IPS-18c (cell line): ENCODE measurements at regions not wholly inside any gene's neighbourhood (a gene's known extent, or its start where the extent isn't known, plus 50 kb on each side); places are given as distances from the start of the nearest gene placed in this dataset.
"Not testable (repeated sequence)": the region's sequence is repeated elsewhere in the genome, so short reads cannot be mapped to it uniquely, and the experiment has no call there.

Experiments used
- H3K4me3 ChIP-seq: 2 replicates; pipeline ENCODE4 v1.7.0; 2013; ENCODE audit warnings: low read depth, mild to moderate bottlenecking, low read length, moderate library complexity; ENCODE audit not compliant: insufficient read depth
- H3K9me3 ChIP-seq: one replicate; pipeline ENCODE4 v1.6.1; 2013; ENCODE audit warnings: mild to moderate bottlenecking, low read length, moderate library complexity; ENCODE audit not compliant: control insufficient read depth, insufficient read depth

DNA sequence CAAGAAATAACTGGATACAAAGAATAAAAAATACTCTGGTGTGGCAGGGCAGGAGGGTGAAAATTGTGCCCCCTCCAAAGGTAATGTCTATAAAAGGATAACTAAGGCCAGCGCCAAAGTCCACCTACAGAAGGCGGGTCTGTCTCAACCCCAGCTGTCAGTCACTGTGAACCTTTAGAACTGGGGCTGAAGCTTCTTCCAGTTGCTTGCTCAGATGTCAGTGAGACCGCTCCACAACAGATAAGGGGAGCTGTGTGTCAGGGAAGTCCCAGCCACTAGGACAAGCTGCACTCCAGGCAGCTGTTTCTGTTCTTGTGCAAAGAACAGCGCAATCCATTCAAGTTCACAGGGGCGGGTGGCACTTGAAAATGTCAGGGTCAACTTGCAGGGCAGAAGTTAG lies 187.0 kb upstream of the PZP start:
- not testable (repeated sequence) for H3K9me3 ChIP-seq, H3K4me3 ChIP-seq

DNA sequence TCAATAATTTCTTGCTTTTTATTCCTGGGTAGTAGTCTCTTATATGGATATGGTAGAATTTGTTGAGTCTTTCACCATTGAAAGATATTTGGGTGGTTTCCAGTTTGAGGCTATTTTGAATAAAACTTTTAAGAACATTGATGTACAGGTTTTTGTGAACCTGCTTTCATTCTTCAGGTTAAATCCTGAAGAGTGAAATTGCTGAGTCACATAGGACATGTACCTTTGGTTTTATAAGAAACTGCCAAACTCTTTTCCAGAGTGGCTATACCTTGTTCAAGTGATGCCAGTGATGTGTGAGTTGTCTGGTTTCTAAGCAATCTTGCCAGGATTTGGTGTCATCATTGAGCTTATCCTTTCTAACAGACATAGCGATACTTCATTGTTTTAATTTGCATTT lies 184.6 kb upstream of the PZP start:
- no peak overlapping the region for H3K4me3 ChIP-seq
- no peaks in the 10 kb centered on the region for H3K9me3 ChIP-seq

DNA sequence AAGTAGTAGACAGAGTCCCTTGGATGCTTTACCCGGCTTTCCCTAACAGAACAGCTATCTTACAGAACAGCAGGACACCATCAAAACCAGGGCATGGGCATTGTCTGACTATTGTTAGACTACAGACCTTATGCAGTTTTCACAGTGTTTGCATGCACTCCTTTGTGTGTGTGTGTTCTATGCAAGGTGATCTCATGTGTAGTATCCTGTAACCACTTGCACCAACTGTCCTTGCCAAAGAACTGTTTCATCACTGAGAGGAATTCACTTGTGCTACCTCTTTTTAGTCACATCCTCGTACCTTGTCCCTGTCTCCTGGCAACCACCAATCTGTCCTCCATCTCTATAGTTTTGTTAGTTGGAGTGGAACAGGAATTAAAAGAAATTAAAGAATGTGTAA lies 183.6 kb upstream of the PZP start:
- Histone ChIP-seq H3K9me3 (no peaks in the 10 kb centered on the region), H3K4me3 (no peak overlapping the region)

DNA sequence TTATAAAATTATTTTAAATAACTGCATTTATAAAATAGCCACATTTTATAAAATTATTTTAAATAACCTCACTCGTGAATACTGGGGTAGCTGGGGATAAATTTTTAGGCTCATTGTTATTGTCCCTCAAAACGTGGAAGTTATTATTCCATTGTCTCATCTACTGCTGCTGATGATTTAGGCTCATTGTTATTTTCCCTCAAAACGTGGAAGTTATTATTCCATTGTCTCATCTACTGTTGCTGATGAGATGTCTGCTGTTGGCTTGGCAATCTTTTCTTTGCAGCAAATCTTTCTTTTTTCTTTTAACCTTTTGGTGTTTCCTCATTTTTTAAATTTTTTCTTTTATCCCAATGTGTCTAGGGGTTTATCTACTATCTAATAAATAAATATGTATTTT lies 182.6 kb upstream of the PZP start:
- H3K9me3 ChIP-seq, result no peaks in the 10 kb centered on the region
- H3K4me3 ChIP-seq, result no peak overlapping the region

DNA sequence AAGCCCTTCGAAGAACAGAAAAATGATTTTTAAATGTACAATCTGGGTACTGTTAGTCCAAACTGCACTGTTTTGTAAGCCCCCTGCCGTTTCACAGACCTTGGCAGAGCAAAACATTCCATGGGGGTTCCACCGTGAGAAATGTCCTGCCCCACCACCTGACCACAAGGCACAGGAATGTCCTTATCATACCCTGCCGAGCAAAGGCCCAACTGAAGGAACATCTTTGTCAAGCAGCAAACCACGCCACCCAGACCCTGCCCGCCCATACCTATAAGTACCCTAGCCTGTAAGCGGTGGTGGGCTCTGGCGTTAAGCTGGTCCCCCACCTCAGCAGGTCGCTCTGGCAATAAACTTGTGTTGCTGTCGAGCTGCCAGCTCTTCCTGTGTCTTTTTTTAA lies 181.6 kb upstream of the PZP start:
- no peak overlapping the region for H3K4me3 ChIP-seq
- no peaks in the 10 kb centered on the region for H3K9me3 ChIP-seq

DNA sequence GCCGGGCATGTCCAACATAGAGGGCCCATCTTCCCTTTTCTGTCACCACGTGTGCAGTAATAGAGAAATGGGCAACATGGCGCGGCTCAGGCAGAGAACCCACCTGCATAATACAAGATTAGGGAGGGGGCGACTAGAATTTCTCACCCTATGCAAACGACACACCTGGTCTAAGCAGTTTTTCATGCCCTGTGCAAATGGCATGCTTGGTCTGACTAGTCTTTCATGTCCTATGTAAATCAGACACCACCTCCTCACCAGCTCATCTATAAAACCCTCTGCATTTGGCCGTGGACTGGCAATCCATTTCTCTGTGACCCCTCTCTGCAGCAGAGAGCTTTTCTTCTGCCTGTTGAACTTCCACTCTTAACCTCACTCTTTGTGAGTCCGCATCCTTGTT lies 180.2 kb upstream of the PZP start:
- H3K4me3 ChIP-seq, result no peak overlapping the region
- H3K9me3 ChIP-seq, result no peaks in the 10 kb centered on the region

DNA sequence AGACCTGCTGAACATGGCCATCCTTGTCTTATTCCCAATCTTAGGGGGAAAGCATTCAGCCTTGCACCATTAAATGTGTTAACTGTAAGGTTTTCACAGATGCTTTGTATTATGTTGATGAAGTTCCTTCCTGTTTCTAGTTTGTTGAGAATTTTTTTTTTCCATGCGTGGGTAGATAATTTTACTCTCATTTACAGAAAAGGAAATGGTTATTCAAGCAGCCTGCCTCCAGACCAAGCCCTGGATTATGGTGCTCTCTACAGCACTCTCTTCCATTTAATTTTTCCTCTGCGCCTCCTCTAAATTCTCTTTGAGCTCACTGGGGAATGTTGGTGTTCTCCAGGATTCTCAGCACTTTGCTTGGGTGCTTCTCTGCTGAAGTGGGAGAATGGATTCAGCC lies 179.3 kb upstream of the PZP start:
- Histone ChIP-seq H3K4me3 (no peak overlapping the region), H3K9me3 (no peaks in the 10 kb centered on the region)

DNA sequence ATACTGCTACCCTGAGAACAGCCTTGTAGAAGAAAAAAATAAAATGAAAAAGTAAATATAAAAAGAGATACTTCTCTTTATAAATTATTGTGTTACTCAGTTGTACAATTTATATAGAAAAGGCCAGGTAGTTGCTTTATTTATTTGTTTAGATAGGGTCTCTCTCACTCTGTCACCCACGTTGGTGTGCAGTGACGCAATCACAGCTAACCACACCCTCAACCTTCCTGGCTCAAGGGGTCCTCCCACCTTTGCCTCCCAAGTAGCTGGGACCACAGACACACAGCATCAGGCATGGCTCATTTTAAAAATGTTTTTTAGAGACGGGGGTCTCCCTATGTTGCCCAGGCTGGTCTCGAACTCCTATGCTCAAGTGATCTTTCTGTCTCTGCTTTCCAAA lies 175.4 kb upstream of the PZP start:
- Histone ChIP-seq H3K9me3 (no peaks in the 10 kb centered on the region), H3K4me3 (no peak overlapping the region)

DNA sequence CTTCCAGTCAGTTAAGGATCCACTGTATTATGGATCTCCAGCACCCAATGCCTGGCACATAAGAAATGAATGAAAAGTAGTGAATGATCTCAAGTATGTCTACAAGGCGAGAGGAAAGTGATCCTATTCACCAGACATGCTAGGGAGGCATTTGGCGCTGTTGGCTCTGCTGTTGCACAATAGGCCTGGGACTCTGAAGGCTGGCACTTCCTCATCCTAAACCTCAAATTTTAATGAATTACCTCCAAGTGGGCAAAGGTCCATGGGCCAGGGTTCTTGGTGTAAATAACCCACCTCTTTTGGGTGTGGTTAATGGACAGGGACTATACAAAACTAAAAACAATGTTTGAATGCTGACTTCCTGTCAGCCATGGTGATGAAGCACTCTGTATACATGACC lies 173.4 kb upstream of the PZP start:
- no peak overlapping the region for H3K4me3 ChIP-seq

DNA sequence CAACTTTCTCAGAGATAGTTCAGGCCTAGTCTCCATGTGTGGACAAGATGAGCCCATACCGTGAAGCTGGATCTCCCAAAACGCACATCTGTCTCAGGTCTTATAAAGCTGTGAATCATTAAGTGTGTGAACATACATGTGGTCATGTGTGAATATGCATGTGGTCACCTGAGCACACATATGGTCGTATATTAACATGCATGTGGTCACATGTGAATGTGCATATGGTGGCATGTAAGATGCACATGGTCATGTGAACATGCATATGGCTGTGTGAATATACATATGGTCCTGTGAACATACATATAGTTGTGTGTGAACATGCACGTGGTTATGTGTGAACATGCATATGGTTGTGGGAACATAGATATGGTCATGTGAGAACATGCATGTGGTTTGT lies 172.5 kb upstream of the PZP start:
- no peaks in the 10 kb centered on the region for H3K9me3 ChIP-seq

More for the DNA sequence above, 173.4 kb upstream of the PZP start:
- H3K9me3 ChIP-seq, result no peaks in the 10 kb centered on the region

DNA sequence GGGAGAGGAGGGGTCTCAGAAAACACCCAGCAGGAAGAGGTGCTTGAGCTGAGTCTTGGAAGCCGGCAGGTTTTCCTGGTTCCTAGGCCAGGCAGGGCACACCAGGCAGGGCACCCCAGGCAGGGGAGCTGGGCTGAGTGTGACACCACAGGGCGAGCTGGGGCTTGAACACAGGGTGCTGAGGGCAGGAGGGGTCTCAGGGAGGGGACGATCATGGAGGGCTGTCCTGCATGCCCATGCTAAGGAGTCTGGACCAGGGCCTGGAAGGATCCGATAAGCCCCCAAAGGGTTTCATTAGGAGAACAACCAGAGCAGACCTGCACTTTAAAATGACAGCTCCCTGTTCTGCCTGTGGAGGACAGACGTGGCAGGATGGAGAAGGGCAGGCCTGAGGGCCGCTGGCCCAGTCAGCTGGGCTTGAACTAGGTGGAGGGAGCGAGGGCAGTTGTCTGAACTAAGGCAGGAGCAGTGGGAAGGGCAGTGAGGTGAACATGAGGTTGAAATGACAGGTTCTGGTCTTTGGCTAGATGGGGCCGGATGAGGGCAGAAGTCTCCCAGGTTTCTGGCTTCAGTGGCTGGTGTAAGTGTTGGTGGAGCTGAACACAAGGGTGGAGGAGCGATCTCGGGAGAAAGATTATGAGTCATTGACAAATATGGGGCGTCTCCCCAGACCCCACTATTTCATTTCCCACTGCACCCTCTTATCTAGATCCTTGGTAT lies 171.0 kb upstream of the PZP start:
- H3K9me3 ChIP-seq, result no peaks in the 10 kb centered on the region

More for the DNA sequence above, 172.5 kb upstream of the PZP start:
- no peak overlapping the region for H3K4me3 ChIP-seq

DNA sequence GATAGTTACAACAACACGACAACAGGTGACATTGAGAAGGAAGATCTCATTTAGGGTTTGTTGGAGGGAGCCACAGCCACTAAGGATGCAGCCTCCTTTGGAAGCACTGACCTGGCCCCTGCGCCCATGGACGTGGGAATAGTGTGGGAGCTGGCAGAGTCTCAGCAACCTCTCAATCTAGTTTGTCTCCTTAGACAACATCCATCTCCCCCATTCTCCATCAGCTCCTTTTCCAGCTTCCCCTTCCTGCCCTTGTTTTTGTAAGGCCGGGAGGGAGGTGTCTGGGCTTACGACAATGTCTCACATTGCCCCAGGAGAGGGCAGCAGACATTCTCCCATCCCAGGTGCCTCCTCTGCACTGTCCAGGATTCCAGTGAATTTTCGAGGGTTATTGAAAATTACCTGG lies 170.2 kb upstream of the PZP start:
- Histone ChIP-seq H3K9me3 (no peaks in the 10 kb centered on the region), H3K4me3 (no peak overlapping the region)

More for the DNA sequence above, 171.0 kb upstream of the PZP start:
- H3K4me3 ChIP-seq, result no peak overlapping the region

DNA sequence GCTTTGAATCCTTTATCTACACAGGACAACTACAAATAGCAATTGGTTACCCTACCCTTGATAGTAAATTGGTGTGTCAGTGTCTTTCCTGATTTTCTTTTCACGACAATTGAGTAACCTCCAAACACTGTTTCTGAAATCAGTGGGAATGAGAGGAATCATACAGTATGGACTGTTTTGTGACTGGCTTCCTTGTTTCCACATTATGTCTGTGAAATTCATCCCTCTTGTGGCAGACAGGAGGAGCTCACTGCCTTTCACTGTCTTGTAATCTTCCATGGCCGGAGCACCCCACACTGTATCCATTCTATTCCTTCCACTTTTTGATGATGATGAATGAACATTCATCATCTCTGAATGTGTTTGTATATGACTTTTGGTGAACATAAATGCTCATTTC lies 164.0 kb upstream of the PZP start:
- Histone ChIP-seq H3K4me3 (no peak overlapping the region), H3K9me3 (no peaks in the 10 kb centered on the region)

DNA sequence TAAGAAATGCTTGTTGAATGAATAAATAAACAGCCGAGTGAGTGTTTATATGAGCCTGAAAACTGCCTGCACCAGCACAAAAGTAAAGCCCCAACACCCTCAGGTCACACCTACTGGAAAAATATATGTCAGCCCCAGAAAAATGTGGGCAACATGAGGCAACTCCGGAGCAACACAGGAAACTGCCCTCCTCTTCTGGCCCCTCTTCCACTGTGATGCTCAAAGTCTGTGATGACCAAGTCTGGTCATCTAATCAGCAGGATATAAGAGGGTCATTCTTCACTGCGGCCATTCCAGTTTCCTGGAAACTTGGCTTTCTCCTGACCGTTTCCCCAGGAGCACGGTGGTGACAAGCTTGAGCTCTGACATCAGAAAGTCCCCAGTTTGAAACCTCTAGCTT lies 159.6 kb upstream of the PZP start:
- Histone ChIP-seq H3K4me3 (no peak overlapping the region), H3K9me3 (no peaks in the 10 kb centered on the region)

DNA sequence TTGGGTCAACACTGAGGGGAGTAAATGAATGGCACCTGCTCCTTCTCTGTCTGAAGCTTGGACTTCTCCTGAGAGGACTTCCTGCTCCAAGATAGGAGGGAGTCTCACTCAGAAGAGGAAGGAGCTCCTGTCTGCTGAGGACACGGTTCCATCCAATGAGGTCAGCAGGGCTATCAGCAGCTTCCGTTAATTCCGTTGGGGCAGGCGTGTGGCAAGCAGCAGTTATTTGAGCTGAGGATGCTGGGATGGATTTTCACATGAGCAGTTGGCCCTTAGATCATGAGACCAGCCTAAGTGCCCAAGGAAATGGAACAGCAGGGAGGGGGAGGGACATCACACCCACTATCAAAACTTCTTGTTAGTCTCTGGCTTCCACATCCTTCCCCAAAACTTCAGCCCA lies 159.0 kb upstream of the PZP start:
- Histone ChIP-seq H3K4me3 (no peak overlapping the region), H3K9me3 (no peaks in the 10 kb centered on the region)

DNA sequence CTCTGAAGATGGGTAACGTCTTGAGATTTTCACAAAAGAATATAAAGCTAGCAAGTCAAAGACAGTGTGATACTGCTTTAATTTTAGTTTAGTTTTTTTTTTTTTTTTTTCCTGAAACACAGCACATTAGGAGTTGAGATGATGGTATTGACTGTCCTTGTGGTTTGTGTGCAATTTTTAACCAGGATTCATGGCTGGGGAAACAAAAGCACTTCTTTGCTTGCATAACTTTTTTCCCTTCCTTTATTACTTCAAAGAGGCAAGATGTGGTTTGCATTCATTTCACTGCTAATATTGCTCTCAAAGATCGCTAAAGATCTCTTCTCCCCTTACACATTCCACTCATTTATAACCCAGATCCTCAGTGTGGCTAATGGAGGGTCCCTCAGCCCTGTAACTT lies 157.1 kb upstream of the PZP start:
- H3K4me3 ChIP-seq, result 0 out of 2 replicates have a peak overlapping the region, but pooled peaks have one; percentile 1
- no peaks in the 10 kb centered on the region for H3K9me3 ChIP-seq

DNA sequence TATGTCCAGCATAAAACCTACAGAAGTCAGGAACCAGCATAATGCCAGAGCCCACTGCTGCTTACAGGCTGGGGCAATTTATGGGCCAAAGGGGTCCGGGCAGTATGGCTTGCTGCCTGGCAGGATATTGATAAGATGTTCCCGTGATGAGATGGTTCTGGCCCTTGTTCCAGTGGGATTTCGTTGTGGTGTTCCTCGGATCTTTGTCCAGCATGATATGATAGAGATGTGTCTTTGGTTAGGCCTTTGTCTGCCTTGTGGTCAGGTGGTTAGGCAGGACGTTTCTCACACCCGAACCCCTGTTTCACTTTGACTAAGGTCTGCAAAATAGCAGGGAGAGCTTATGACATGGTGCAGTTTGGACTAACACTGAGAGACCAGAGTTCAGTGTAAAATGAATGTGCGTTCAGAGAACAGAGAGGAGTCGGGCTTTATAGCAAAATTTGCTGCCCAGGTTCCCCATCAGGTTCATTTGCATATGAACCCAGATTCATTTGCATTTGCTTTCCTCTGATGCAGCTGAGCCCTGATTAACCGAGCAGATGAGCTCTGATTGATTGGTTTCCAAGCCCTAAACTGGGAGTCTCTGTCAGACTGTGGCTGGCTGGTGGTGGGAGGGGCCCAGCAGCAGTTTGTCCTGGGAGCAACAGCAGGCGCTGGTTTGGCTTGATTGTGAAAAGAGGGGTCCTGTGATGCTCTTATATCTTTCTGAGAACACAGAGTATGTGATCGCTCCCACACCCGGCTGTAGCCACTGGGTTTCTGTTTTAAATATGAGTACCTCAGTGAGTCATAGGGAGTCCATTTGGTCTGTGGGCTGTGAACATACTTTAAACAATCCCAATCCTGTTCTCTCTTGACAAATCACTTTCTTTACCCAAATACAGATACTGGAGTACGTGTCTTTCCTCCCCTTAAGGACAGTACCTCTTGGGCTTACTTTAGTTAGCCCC lies 156.3 kb upstream of the PZP start:
- H3K4me3 ChIP-seq, result 0 out of 2 replicates have a peak overlapping the region, but pooled peaks have one; percentile 1
- no peaks in the 10 kb centered on the region for H3K9me3 ChIP-seq

DNA sequence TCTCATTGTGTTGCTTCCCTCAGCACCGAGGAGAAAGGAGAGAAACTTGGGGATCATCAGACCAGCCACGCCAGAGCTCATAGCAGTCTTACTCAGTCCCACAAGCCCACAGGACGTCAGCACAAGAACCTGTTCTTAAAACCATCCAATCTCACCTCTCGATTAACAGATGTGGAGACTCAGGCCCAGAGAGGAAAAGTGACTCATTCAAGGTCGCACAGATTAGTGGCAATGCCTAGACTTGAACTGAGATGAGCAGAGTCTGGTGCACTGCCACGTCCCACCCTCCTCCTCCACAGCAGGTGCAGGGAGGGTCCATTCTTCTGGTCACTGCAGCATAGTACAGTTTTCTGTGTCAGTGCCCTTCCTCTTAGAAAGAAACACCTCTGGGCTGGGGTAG lies 154.9 kb upstream of the PZP start:
- no peaks in the 10 kb centered on the region for H3K9me3 ChIP-seq
- H3K4me3 ChIP-seq, result no peak overlapping the region
